AG09319 (cell line): ENCODE measurements at regions not wholly inside any gene's neighbourhood (a gene's known extent, or its start where the extent isn't known, plus 50 kb on each side); places are given as distances from the start of the nearest gene placed in this dataset.

Experiments used
- DNase-seq: peaks from one replicate; pipeline ENCODE4 v3.0.0-alpha.2; 2010; ENCODE audit warnings: low read depth; ENCODE audit errors: extremely low read depth
- TF ChIP-seq, protein P1 (sequence below): IDR thresholded peaks from 2 replicates; pipeline ENCODE4 v1.5.1; 2011; ENCODE audit warnings: low read depth, mild to moderate bottlenecking, inconsistent platforms, low read length, moderate library complexity

DNA sequence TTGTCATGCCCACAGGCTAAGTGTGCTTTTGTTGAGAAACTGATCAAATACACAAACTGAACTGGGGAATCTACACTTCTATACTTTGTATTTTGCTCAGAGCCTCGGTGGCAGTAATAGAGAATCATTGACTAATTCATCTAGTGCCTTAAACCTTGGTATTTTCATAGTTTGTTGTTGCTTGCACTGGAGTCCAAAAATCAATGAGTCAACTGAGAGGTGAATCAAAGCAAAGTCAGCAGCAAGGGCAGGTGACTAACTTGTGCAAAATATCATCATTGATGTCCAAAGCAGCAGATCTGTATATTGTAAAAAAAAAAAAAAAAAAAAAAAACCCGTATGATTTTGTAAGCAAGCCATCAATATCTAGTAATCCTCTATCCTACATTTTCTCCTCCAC is 296.4 kb downstream of the MAP2K6 start:
- DNase-seq, result no peak
- TF ChIP-seq, protein P1, sequence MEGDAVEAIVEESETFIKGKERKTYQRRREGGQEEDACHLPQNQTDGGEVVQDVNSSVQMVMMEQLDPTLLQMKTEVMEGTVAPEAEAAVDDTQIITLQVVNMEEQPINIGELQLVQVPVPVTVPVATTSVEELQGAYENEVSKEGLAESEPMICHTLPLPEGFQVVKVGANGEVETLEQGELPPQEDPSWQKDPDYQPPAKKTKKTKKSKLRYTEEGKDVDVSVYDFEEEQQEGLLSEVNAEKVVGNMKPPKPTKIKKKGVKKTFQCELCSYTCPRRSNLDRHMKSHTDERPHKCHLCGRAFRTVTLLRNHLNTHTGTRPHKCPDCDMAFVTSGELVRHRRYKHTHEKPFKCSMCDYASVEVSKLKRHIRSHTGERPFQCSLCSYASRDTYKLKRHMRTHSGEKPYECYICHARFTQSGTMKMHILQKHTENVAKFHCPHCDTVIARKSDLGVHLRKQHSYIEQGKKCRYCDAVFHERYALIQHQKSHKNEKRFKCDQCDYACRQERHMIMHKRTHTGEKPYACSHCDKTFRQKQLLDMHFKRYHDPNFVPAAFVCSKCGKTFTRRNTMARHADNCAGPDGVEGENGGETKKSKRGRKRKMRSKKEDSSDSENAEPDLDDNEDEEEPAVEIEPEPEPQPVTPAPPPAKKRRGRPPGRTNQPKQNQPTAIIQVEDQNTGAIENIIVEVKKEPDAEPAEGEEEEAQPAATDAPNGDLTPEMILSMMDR, result no peak

DNA sequence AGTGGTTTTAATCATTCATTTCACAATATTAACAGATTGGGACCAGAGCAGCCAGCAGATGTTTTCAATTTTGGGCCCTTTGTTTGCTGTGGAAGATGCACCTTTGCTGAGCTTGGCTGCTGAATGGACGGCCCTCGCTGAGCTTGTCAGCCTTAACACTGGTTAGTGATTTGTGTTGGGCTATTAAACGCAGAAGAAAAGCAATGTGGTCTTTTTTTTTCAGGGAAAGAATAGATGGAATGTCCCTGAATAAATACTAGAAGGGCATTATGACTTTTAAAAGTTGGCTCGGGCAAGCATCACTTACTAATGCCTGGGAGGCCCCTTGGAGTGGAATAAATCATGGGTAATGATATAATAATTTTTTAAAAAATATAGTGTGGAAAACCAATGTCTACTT is 297.0 kb downstream of the MAP2K6 start:
- TF ChIP-seq, protein P1, result no peak
- no peak for DNase-seq

GRCh38 chr17:69712801-69713311 is 298.4 kb downstream of the MAP2K6 start:
- TF ChIP-seq, protein P1, result no peak

GRCh38 chr17:69713815-69714214 is 299.3 kb downstream of the MAP2K6 start:
- TF ChIP-seq, protein P1, result no peak
- DNase-seq, result no peak

More at GRCh38 chr17:69712801-69713311, 298.4 kb downstream of the MAP2K6 start:
- DNase-seq, result no peak

DNA sequence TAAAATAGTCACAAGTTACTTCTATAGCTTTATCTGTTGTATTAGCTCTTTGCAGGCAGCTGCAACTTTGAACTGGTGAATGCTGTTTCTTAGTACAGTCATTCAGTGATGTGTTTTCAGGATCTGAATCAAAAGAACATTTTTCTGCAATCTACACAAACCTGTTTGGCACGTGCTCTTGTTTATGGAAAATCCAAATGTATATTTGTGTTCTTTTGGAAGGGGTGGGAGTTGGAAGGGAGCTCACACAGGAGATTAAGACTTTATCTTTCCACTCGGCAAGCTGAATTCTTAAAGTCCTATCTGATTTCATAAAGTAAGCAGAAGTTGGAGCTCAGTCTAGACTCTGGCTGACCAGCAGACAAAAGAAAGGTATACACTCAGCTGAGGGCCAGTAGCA is 300.2 kb downstream of the MAP2K6 start:
- DNase-seq, result no peak

GRCh38 chr17:69715656-69716055 is 301.2 kb downstream of the MAP2K6 start:
- no peak for DNase-seq
- TF ChIP-seq, protein P1, result no peak

More for the DNA sequence above, 300.2 kb downstream of the MAP2K6 start:
- TF ChIP-seq, protein P1, result no peak

DNA sequence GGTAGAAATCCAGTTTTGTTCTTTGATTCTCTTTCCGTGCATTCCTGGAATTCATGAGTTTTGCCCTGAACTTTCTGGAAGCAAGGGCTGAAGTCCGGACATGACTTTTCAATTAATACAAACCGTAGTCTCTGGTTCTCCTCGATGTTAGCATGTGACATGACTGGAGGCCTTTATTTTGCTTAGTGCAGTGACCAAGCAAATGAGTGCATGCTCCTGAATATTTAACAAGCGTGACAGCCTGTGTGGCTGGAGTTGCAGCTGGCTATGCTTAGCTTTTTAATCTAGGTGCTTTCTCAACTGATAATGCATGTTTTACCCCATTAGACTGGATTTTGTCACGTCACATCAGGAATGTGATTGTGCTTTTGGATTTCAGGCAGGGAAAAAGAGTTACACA is 302.1 kb downstream of the MAP2K6 start:
- TF ChIP-seq, protein P1, result no peak
- peak; percentile 54 for DNase-seq
